OCI-LY3 (cell line): ENCODE measurements at regions not wholly inside any gene's neighbourhood (a gene's known extent, or its start where the extent isn't known, plus 50 kb on each side); places are given as distances from the start of the nearest gene placed in this dataset.

Experiments
- H2AFZ ChIP-seq: fragments of 200-600, 300-600 bp; shearing (Covaris generic); 2 replicates; pipeline ENCODE4 v1.6.0; 2014; ENCODE audit warnings: antibody characterized with exemption, low read depth, low read length
- H3K27ac ChIP-seq: fragments of 200-600, 300-600 bp; sonication (generic); 2 replicates; pipeline ENCODE4 v1.5.1; 2014; ENCODE audit warnings: mild to moderate bottlenecking, low read length, moderate library complexity, mixed read lengths
- H3K27me3 ChIP-seq: fragments of 200-600, 300-600 bp; sonication (generic); 2 replicates; pipeline ENCODE4 v1.6.1; 2014; ENCODE audit warnings: low read depth, low read length, mixed read lengths
- H3K36me3 ChIP-seq: fragments of 200-600, 300-600 bp; sonication (generic); replicated peaks from 2 replicates; pipeline ENCODE3; 2014; ENCODE audit warnings: low read depth, low read length, mixed read lengths
- H3K4me1 ChIP-seq: fragments of 300-600, 200-600 bp; sonication (generic); 2 replicates; pipeline ENCODE4 v1.6.1; 2014; ENCODE audit warnings: low read length, mixed read lengths
- H3K4me2 ChIP-seq: fragments of 200-600, 300-600 bp; sonication (generic); 2 replicates; pipeline ENCODE4 v1.6.1; 2014; ENCODE audit warnings: low read length, mixed read lengths
- H3K4me3 ChIP-seq: fragments of 300-600, 200-600 bp; sonication (generic); 2 replicates; pipeline ENCODE4 v1.5.1; 2014; ENCODE audit warnings: antibody characterized with exemption, mild to moderate bottlenecking, low read length, moderate library complexity
- H3K79me2 ChIP-seq: fragments of 300-600, 200-600 bp; shearing (Covaris generic); 2 replicates; pipeline ENCODE4 v1.6.1; 2014; ENCODE audit warnings: mild to moderate bottlenecking, low read length, mixed read lengths
- H3K9ac ChIP-seq: fragments of 300-600, 200-600 bp; shearing (Covaris generic); 2 replicates; pipeline ENCODE4 v1.6.0; 2014; ENCODE audit warnings: mild to moderate bottlenecking, low read length, moderate library complexity
- H3K9me3 ChIP-seq: fragments of 200-600, 300-600 bp; shearing (Covaris generic); 2 replicates; pipeline ENCODE4 v1.6.1; 2014; ENCODE audit warnings: low read length, mixed read lengths; ENCODE audit not compliant: insufficient read depth
- H4K20me1 ChIP-seq: fragments of 200-600, 300-600 bp; sonication (generic); 2 replicates; pipeline ENCODE4 v1.6.1; 2016; ENCODE audit warnings: low read length, mixed read lengths; ENCODE audit not compliant: insufficient read depth
- CTCF ChIP-seq: fragments of 200-600, 300-600 bp; sonication (generic); IDR thresholded peaks from 2 replicates; pipeline ENCODE4 v1.5.1; 2014; ENCODE audit warnings: antibody characterized with exemption, low read length, low read depth
- EZH2phosphoT487 ChIP-seq: fragments of 200-600 bp; shearing (Covaris generic); IDR thresholded peaks from 2 replicates; pipeline ENCODE4 v1.6.1; 2018; ENCODE audit warnings: antibody characterized with exemption, mixed run types, low read depth

- Histone ChIP-seq H3K27ac (no peak overlapping the region), H3K79me2 (no peaks in the 10 kb centered on the region)
- TF ChIP-seq EZH2phosphoT487 (no peak), CTCF (no peak)
Observed at GRCh38 chr5:73336366-73336765, 112.2 kb downstream of the FOXD1 start.

GRCh38 chr5:73333944-73334703, 114.5 kb downstream of the FOXD1 start:
- H3K4me3 ChIP-seq, result no peak overlapping the region
- no peak overlapping the region for H3K9ac ChIP-seq
- no peak overlapping the region for H2AFZ ChIP-seq

More at GRCh38 chr5:73336366-73336765, 112.2 kb downstream of the FOXD1 start:
- Histone ChIP-seq H2AFZ (no peak overlapping the region), H3K4me1 (no peaks in the 10 kb centered on the region), H3K36me3 (no peaks in the 10 kb centered on the region), H3K4me3 (no peak overlapping the region), H3K4me2 (no peak overlapping the region), H3K27me3 (peaks cover 18% of the 10 kb centered on the region), H3K9me3 (no peaks in the 10 kb centered on the region), H4K20me1 (no peaks in the 10 kb centered on the region), H3K9ac (no peak overlapping the region)

GRCh38 chr5:73330613-73331012, 118.0 kb downstream of the FOXD1 start:
- H4K20me1 ChIP-seq, result no peaks in the 10 kb centered on the region
- H3K4me1 ChIP-seq, result no peaks in the 10 kb centered on the region

More at GRCh38 chr5:73333944-73334703, 114.5 kb downstream of the FOXD1 start:
- no peaks in the 10 kb centered on the region for H3K36me3 ChIP-seq
- TF ChIP-seq EZH2phosphoT487, result no peak
- no peak for TF ChIP-seq CTCF
- H3K79me2 ChIP-seq, result no peaks in the 10 kb centered on the region
- no peaks in the 10 kb centered on the region for H3K9me3 ChIP-seq
- no peak overlapping the region for H3K4me2 ChIP-seq
- no peak overlapping the region for H3K27ac ChIP-seq
- H4K20me1 ChIP-seq, result no peaks in the 10 kb centered on the region
- no peaks in the 10 kb centered on the region for H3K4me1 ChIP-seq
- peaks cover 18% of the 10 kb centered on the region for H3K27me3 ChIP-seq

GRCh38 chr5:73328640-73329039, 119.9 kb downstream of the FOXD1 start:
- no peak overlapping the region for H3K4me3 ChIP-seq
- H3K4me1 ChIP-seq, result no peaks in the 10 kb centered on the region
- H3K4me2 ChIP-seq, result no peak overlapping the region
- no peak overlapping the region for H3K9ac ChIP-seq
- no peaks in the 10 kb centered on the region for H3K9me3 ChIP-seq
- H4K20me1 ChIP-seq, result no peaks in the 10 kb centered on the region
- H3K79me2 ChIP-seq, result no peaks in the 10 kb centered on the region
- no peaks in the 10 kb centered on the region for H3K27me3 ChIP-seq
- no peak overlapping the region for H3K27ac ChIP-seq
- no peaks in the 10 kb centered on the region for H3K36me3 ChIP-seq
- H2AFZ ChIP-seq, result no peak overlapping the region
- no peak for TF ChIP-seq CTCF
- no peak for TF ChIP-seq EZH2phosphoT487

More at GRCh38 chr5:73330613-73331012, 118.0 kb downstream of the FOXD1 start:
- no peak overlapping the region for H3K4me2 ChIP-seq
- H3K79me2 ChIP-seq, result no peaks in the 10 kb centered on the region
- H3K4me3 ChIP-seq, result no peak overlapping the region
- H3K9me3 ChIP-seq, result no peaks in the 10 kb centered on the region
- TF ChIP-seq CTCF, result no peak
- TF ChIP-seq EZH2phosphoT487, result no peak
- no peak overlapping the region for H2AFZ ChIP-seq
- no peak overlapping the region for H3K27ac ChIP-seq
- H3K9ac ChIP-seq, result no peak overlapping the region
- H3K27me3 ChIP-seq, result peaks cover 11% of the 10 kb centered on the region
- H3K36me3 ChIP-seq, result no peaks in the 10 kb centered on the region
